Large intestine (tissue), 3 donors: ENCODE measurements at regions not wholly inside any gene's neighbourhood (a gene's known extent, or its start where the extent isn't known, plus 50 kb on each side); places are given as distances from the start of the nearest gene placed in this dataset.

ENCODE experiments used
- DNase-seq, 2 donors: peaks; one replicate each; pipeline versions ENCODE4 v3.0.0 to v3.0.0-alpha.2; 2013
- H3K27ac ChIP-seq: one replicate; pipeline ENCODE4 v1.5.1; 2013; ENCODE audit warnings: low read length
- H3K27me3 ChIP-seq: 2 replicates; pipeline ENCODE4 v1.6.1; 2013; ENCODE audit warnings: low read length; ENCODE audit not compliant: control insufficient read depth, insufficient read depth
- H3K36me3 ChIP-seq: 2 replicates; pipeline ENCODE4 v1.6.1; 2013; ENCODE audit warnings: low read length; ENCODE audit not compliant: control insufficient read depth, insufficient read depth
- H3K4me1 ChIP-seq: one replicate; pipeline ENCODE4 v1.6.1; 2013; ENCODE audit warnings: low read length; ENCODE audit not compliant: control insufficient read depth, insufficient read depth
- H3K4me3 ChIP-seq: one replicate; pipeline ENCODE4 v1.5.1; 2013; ENCODE audit warnings: low read length
- H3K9me3 ChIP-seq: one replicate; pipeline ENCODE4 v1.6.1; 2013; ENCODE audit warnings: mild to moderate bottlenecking, low read depth, low read length, moderate library complexity; ENCODE audit not compliant: control insufficient read depth
- WGBS: methylation state at CpG from one replicate; pipeline ENCODE4 v1.1.5; 2013; ENCODE audit warnings: low lambda C conversion rate; ENCODE audit not compliant: insufficient coverage; 5-methylcytosine and 5-hydroxymethylcytosine counted together

GRCh38 chr18:40739029-40739428, 1216.0 kb upstream of the PIK3C3 start:
- Histone ChIP-seq H3K4me3 (no peak overlapping the region), H3K9me3 (no peaks in the 10 kb centered on the region), H3K4me1 (no peaks in the 10 kb centered on the region), H3K27me3 (no peaks in the 10 kb centered on the region), H3K36me3 (no peaks in the 10 kb centered on the region), H3K27ac (no peak overlapping the region)
- no peak for DNase-seq
- WGBS = 78% methylated on average over 1 of the region's 1 CpG

- Histone ChIP-seq H3K36me3 (no peaks in the 10 kb centered on the region), H3K9me3 (no peaks in the 10 kb centered on the region), H3K4me3 (no peak overlapping the region), H3K27me3 (no peaks in the 10 kb centered on the region), H3K4me1 (no peaks in the 10 kb centered on the region), H3K27ac (no peak overlapping the region)
- WGBS = no CpG with 5 or more reads among the region's 4 CpGs
- no peak for DNase-seq
These were observed 1216.6 kb upstream of the PIK3C3 start for GRCh38 chr18:40738321-40738880.

- Histone ChIP-seq H3K9me3 (no peaks in the 10 kb centered on the region), H3K4me1 (no peaks in the 10 kb centered on the region), H3K36me3 (no peaks in the 10 kb centered on the region), H3K4me3 (no peak overlapping the region), H3K27me3 (no peaks in the 10 kb centered on the region), H3K27ac (no peak overlapping the region)
- DNase-seq = no peak
These were observed 1246.3 kb upstream of the PIK3C3 start for GRCh38 chr18:40708726-40709125.

GRCh38 chr18:40707797-40708196, 1247.2 kb upstream of the PIK3C3 start:
- Histone ChIP-seq H3K9me3 (no peaks in the 10 kb centered on the region), H3K4me3 (no peak overlapping the region), H3K27ac (no peak overlapping the region), H3K4me1 (no peaks in the 10 kb centered on the region), H3K36me3 (no peaks in the 10 kb centered on the region), H3K27me3 (no peaks in the 10 kb centered on the region)
- DNase-seq = no peak
- no CpG with 5 or more reads among the region's 1 CpG for WGBS

GRCh38 chr18:40698129-40698528, 1256.9 kb upstream of the PIK3C3 start:
- DNase-seq = no peak
- H3K36me3 ChIP-seq = no peaks in the 10 kb centered on the region
- H3K4me1 ChIP-seq = no peaks in the 10 kb centered on the region

GRCh38 chr18:40695526-40695925, 1259.5 kb upstream of the PIK3C3 start:
- WGBS = no CpG with 5 or more reads among the region's 1 CpG
- Histone ChIP-seq H3K4me1 (no peaks in the 10 kb centered on the region), H3K4me3 (no peak overlapping the region), H3K9me3 (no peaks in the 10 kb centered on the region), H3K27me3 (no peaks in the 10 kb centered on the region), H3K36me3 (no peaks in the 10 kb centered on the region), H3K27ac (no peak overlapping the region)
- no peak for DNase-seq

More at GRCh38 chr18:40698129-40698528, 1256.9 kb upstream of the PIK3C3 start:
- no peaks in the 10 kb centered on the region for H3K9me3 ChIP-seq
- H3K27me3 ChIP-seq = no peaks in the 10 kb centered on the region
- no peak overlapping the region for H3K4me3 ChIP-seq
- no peak overlapping the region for H3K27ac ChIP-seq

- WGBS = 70% methylated on average over 3 of the region's 3 CpGs
- H3K36me3 ChIP-seq = no peaks in the 10 kb centered on the region
- H3K9me3 ChIP-seq = no peaks in the 10 kb centered on the region
- H3K27me3 ChIP-seq = no peaks in the 10 kb centered on the region
- no peak overlapping the region for H3K4me3 ChIP-seq
- H3K4me1 ChIP-seq = no peaks in the 10 kb centered on the region
- H3K27ac ChIP-seq = no peak overlapping the region
- no peak for DNase-seq
These were observed 1262.2 kb upstream of the PIK3C3 start for GRCh38 chr18:40692871-40693270.

- H3K4me1 ChIP-seq = no peaks in the 10 kb centered on the region
- H3K9me3 ChIP-seq = no peaks in the 10 kb centered on the region
- no peak overlapping the region for H3K4me3 ChIP-seq
- 100% methylated on average over 1 of the region's 2 CpGs for WGBS
- H3K36me3 ChIP-seq = no peaks in the 10 kb centered on the region
- no peak overlapping the region for H3K27ac ChIP-seq
- DNase-seq = no peak
- H3K27me3 ChIP-seq = no peaks in the 10 kb centered on the region
These were observed 1265.0 kb upstream of the PIK3C3 start for GRCh38 chr18:40690062-40690461.

- DNase-seq = no peak
- Histone ChIP-seq H3K36me3 (no peaks in the 10 kb centered on the region), H3K4me1 (no peaks in the 10 kb centered on the region), H3K27ac (no peak overlapping the region), H3K9me3 (no peaks in the 10 kb centered on the region), H3K4me3 (no peak overlapping the region), H3K27me3 (no peaks in the 10 kb centered on the region)
- no CpG with 5 or more reads among the region's 2 CpGs for WGBS
These were observed 1267.6 kb upstream of the PIK3C3 start for GRCh38 chr18:40687399-40687798.

- WGBS = no CpG with 5 or more reads among the region's 3 CpGs
- Histone ChIP-seq H3K27me3 (no peaks in the 10 kb centered on the region), H3K36me3 (no peaks in the 10 kb centered on the region), H3K4me3 (no peak overlapping the region), H3K27ac (no peak overlapping the region), H3K4me1 (no peaks in the 10 kb centered on the region), H3K9me3 (no peaks in the 10 kb centered on the region)
- DNase-seq = no peak
These were observed 1268.2 kb upstream of the PIK3C3 start for GRCh38 chr18:40686836-40687235.

GRCh38 chr18:40685219-40685618, 1269.8 kb upstream of the PIK3C3 start:
- Histone ChIP-seq H3K36me3 (no peaks in the 10 kb centered on the region), H3K9me3 (no peaks in the 10 kb centered on the region), H3K27ac (no peak overlapping the region), H3K4me3 (no peak overlapping the region), H3K27me3 (no peaks in the 10 kb centered on the region), H3K4me1 (no peaks in the 10 kb centered on the region)
- no peak for DNase-seq
- WGBS = no CpG with 5 or more reads among the region's 2 CpGs
